ENCODE measurements at regions not wholly inside any gene's neighbourhood (a gene's known extent, or its start where the extent isn't known, plus 50 kb on each side); places are given as distances from the start of the nearest gene placed in this dataset.

GRCh38 chr17:53449324-53449723 lies 373.4 kb upstream of the KIF2B start:
- DNase-seq: no peak
- no peak overlapping the region for H3K4me3 Mint-ChIP-seq
- no peak for TF ChIP-seq CTCF (IDR thresholded peaks at IDR 0.05)
- no peaks in the 10 kb centered on the region for H3K27me3 Mint-ChIP-seq (ENCODE audit: insufficient read depth)
- H3K9me3 Mint-ChIP-seq: peaks cover 29% of the 10 kb centered on the region
- H3K36me3 Mint-ChIP-seq (ENCODE audit: low read depth): no peaks in the 10 kb centered on the region
- no peak overlapping the region for H3K27ac Mint-ChIP-seq
- no peaks in the 10 kb centered on the region for H3K4me1 Mint-ChIP-seq (ENCODE audit: low read depth)

GRCh38 chr17:53428913-53429312 lies 393.8 kb upstream of the KIF2B start:
- TF ChIP-seq CTCF (IDR thresholded peaks at IDR 0.05): no peak
- Mint-ChIP-seq H3K4me3 (no peak overlapping the region), H3K4me1 (ENCODE audit: low read depth) (no peaks in the 10 kb centered on the region), H3K36me3 (ENCODE audit: low read depth) (no peaks in the 10 kb centered on the region), H3K27me3 (ENCODE audit: insufficient read depth) (no peaks in the 10 kb centered on the region), H3K9me3 (peaks cover 24% of the 10 kb centered on the region), H3K27ac (no peak overlapping the region)
- no peak for DNase-seq

GRCh38 chr17:53426505-53426904 lies 396.2 kb upstream of the KIF2B start:
- TF ChIP-seq CTCF (IDR thresholded peaks at IDR 0.05): no peak
- no peaks in the 10 kb centered on the region for H3K36me3 Mint-ChIP-seq (ENCODE audit: low read depth)
- peaks cover 30% of the 10 kb centered on the region for H3K9me3 Mint-ChIP-seq
- no peak overlapping the region for H3K27ac Mint-ChIP-seq
- no peak for DNase-seq
- H3K4me1 Mint-ChIP-seq (ENCODE audit: low read depth): no peaks in the 10 kb centered on the region
- H3K4me3 Mint-ChIP-seq: no peak overlapping the region
- H3K27me3 Mint-ChIP-seq (ENCODE audit: insufficient read depth): no peaks in the 10 kb centered on the region

GRCh38 chr17:53420035-53420641 lies 402.6 kb upstream of the KIF2B start:
- Mint-ChIP-seq H3K9me3 (peaks cover 28% of the 10 kb centered on the region), H3K27me3 (ENCODE audit: insufficient read depth) (no peaks in the 10 kb centered on the region), H3K4me3 (no peak overlapping the region), H3K4me1 (ENCODE audit: low read depth) (no peaks in the 10 kb centered on the region), H3K36me3 (ENCODE audit: low read depth) (no peaks in the 10 kb centered on the region), H3K27ac (no peak overlapping the region)
- no peak for DNase-seq
- TF ChIP-seq CTCF (IDR thresholded peaks at IDR 0.05): no peak

GRCh38 chr17:53409588-53409987 lies 413.1 kb upstream of the KIF2B start:
- H3K4me3 Mint-ChIP-seq: no peak overlapping the region
- no peaks in the 10 kb centered on the region for H3K36me3 Mint-ChIP-seq (ENCODE audit: low read depth)
- TF ChIP-seq CTCF (IDR thresholded peaks at IDR 0.05): no peak
- H3K9me3 Mint-ChIP-seq: peaks cover 48% of the 10 kb centered on the region
- H3K27me3 Mint-ChIP-seq (ENCODE audit: insufficient read depth): no peaks in the 10 kb centered on the region
- no peak overlapping the region for H3K27ac Mint-ChIP-seq
- no peaks in the 10 kb centered on the region for H3K4me1 Mint-ChIP-seq (ENCODE audit: low read depth)
- no peak for DNase-seq

GRCh38 chr17:53406907-53407306 lies 415.8 kb upstream of the KIF2B start:
- H3K4me1 Mint-ChIP-seq (ENCODE audit: low read depth): no peaks in the 10 kb centered on the region

More at GRCh38 chr17:53406907-53407306, 415.8 kb upstream of the KIF2B start:
- H3K27me3 Mint-ChIP-seq (ENCODE audit: insufficient read depth): no peaks in the 10 kb centered on the region
- peaks cover 43% of the 10 kb centered on the region for H3K9me3 Mint-ChIP-seq
- no peak overlapping the region for H3K4me3 Mint-ChIP-seq
- DNase-seq: no peak
- no peaks in the 10 kb centered on the region for H3K36me3 Mint-ChIP-seq (ENCODE audit: low read depth)
- TF ChIP-seq CTCF (IDR thresholded peaks at IDR 0.05): no peak
- H3K27ac Mint-ChIP-seq: no peak overlapping the region
